Choroid plexus epithelial cell (primary cell): ENCODE measurements at regions not wholly inside any gene's neighbourhood (a gene's known extent, or its start where the extent isn't known, plus 50 kb on each side); places are given as distances from the start of the nearest gene placed in this dataset.

Experiments used
- DNase-seq: peaks from one replicate; pipeline ENCODE4 v3.0.0-alpha.2; 2010; ENCODE audit warnings: low read depth
- H3K4me3 ChIP-seq: 2 replicates; pipeline ENCODE4 v1.5.1; 2011; ENCODE audit warnings: low read depth, mild to moderate bottlenecking, control low read depth, low read length, moderate library complexity
- TF ChIP-seq, protein P1 (sequence below): conservative IDR thresholded peaks from 2 replicates; pipeline ENCODE4 v1.5.1; 2011; ENCODE audit warnings: low read depth, mild to moderate bottlenecking, control low read depth, inconsistent platforms, low read length, moderate library complexity

DNA sequence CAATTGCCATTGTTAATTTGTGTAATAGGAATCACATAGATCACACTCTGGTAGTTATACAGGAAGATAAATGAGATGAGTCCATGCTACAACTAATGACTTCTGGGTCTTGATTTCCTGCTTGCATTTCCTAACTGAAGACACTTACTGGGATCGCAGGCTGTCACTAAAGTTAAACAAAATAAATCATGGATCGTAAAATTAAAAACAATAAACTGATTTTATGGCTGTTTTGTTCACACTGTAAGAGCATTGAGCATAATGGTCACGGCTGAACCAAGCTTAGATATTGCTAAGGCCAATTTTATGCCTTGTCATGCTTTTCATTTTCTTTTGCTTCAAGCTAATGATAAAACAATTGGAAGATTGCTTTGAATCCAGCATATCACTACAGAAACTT lies 332.5 kb upstream of the CITED2 start:
- DNase-seq = no peak
- TF ChIP-seq, protein P1, sequence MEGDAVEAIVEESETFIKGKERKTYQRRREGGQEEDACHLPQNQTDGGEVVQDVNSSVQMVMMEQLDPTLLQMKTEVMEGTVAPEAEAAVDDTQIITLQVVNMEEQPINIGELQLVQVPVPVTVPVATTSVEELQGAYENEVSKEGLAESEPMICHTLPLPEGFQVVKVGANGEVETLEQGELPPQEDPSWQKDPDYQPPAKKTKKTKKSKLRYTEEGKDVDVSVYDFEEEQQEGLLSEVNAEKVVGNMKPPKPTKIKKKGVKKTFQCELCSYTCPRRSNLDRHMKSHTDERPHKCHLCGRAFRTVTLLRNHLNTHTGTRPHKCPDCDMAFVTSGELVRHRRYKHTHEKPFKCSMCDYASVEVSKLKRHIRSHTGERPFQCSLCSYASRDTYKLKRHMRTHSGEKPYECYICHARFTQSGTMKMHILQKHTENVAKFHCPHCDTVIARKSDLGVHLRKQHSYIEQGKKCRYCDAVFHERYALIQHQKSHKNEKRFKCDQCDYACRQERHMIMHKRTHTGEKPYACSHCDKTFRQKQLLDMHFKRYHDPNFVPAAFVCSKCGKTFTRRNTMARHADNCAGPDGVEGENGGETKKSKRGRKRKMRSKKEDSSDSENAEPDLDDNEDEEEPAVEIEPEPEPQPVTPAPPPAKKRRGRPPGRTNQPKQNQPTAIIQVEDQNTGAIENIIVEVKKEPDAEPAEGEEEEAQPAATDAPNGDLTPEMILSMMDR = no peak
- H3K4me3 ChIP-seq = no peak overlapping the region

GRCh38 chr6:139705284-139705683 lies 330.8 kb upstream of the CITED2 start:
- TF ChIP-seq, protein P1 = no peak
- no peak overlapping the region for H3K4me3 ChIP-seq
- DNase-seq = no peak

DNA sequence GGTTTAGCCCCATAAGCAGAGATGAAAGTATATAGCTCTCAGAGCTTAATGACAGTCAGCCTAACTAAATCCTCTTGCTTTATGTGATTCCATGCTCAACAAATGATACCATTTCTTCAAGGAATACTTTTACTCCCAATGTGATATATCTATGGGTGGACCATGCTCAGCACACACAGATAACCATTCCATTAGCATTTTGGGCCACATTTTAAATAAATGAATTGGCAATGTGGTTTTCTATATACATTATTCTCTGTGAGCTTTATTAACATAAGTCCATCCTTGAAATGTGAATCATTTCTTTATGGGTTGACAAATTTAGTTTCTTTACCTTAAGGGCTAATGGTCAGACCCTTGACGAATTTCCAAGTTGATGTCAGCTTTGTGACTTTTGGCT lies 329.3 kb upstream of the CITED2 start:
- DNase-seq = no peak
- TF ChIP-seq, protein P1 = no peak
- H3K4me3 ChIP-seq = no peak overlapping the region

- H3K4me3 ChIP-seq = no peak overlapping the region
- TF ChIP-seq, protein P1 = no peak
- DNase-seq = no peak
These were observed 328.3 kb upstream of the CITED2 start for GRCh38 chr6:139702706-139703105.

DNA sequence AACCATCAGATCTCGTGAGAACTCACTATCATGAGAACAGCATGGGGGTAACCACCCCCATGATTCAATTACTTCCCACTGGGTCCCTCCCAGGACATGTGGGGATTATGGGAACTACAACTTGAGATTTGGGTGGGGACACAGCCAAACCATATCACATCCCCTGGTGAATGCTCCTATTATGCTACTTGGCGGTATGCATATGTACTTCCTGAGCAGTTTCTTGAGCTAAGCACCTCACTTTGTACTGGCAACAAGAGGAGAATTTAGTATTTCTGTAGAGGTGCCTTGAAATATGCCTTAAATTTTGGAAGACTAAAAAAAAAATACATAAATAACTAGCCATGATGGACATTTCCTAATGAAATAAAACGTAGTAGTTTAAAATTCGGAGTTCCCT lies 327.2 kb upstream of the CITED2 start:
- DNase-seq = no peak
- no peak overlapping the region for H3K4me3 ChIP-seq
- TF ChIP-seq, protein P1 = no peak

DNA sequence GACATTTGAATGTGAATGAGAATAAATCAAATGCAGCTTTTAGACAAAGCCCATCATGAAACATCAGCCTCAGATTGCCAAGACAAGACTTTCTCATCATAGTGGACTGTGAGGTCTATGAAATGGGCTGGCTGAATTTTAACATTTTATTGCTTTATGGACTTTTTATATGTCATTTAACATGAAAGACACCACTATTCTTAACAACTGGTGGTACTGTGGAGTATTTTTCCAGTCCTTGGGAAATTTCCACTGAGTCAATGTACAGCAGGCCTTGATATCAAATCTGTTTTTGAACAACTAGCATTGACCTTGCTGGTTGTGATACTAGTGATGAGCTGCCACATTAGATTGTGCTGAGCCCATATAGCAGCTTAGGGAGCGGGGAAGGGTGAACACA lies 326.6 kb upstream of the CITED2 start:
- TF ChIP-seq, protein P1 = no peak
- DNase-seq = no peak
- no peak overlapping the region for H3K4me3 ChIP-seq

GRCh38 chr6:139699911-139700310 lies 325.5 kb upstream of the CITED2 start:
- H3K4me3 ChIP-seq = no peak overlapping the region
- TF ChIP-seq, protein P1 = no peak
- DNase-seq = no peak
